SW480 (cell line): ENCODE measurements at regions not wholly inside any gene's neighbourhood (a gene's known extent, or its start where the extent isn't known, plus 50 kb on each side); places are given as distances from the start of the nearest gene placed in this dataset.

Experiments used
- DNase-seq: peaks from one replicate; pipeline ENCODE4 v3.0.0-alpha.2; 2016; ENCODE audit warnings: low spot score

DNA sequence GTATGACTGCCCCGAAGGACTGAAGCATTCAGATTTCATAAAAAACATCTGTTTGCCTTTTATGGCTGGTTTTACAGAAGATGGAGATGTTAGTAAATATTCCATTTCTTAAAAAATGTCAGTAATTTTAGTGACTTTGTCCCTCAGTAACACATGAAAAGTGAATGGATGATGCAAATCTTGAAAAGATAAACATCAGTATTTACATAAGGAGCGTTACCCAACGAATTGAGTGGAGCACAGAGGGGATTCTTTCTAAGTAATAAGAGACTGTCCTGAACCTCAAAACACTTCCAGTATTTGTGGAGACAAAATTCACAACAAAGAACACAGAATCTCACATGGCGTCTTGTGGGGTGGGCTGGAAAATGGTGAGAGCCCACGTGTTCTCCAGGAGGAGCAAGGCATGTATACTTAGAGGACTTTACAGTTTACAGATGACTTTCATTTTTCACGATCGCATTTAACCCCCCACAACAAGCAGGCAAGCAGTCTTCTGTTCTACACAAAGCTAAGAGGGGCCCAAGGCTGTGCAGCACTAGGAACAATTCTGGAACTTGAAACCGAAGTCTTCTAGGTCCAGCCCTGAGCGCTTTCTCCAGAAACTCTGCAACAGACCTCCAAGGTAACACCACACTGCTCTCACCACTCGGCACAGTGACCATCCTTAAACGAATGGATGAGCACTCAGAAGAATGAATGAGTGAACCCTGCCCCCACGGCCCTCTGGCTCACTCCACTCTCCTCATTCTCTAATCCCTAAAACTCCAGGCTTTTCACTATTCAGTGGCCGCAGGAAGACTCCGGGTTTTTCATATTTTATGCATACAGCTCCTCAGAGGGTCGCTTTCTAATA lies 709.8 kb downstream of the UQCRFS1 start:
- DNase-seq, result no peak

DNA sequence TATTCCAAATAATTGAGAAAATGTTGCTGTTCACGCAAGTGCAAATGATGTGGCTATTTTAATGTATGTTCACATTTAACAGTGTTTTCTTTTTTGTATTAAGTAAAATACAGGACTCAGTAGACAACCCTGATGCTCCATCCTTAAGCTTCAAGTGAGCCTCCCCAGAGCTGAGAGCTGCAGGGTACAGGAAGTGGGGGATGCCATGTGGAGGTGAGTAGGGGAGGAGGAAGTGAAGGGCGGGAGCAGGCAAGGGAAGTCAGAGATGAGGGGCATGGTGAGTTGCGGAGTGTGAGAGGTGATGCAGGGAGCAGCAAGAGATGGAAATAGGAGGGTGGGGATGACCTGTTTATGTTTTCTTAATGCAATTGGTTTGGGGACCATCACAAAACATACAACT lies 711.0 kb downstream of the UQCRFS1 start:
- DNase-seq, result no peak

DNA sequence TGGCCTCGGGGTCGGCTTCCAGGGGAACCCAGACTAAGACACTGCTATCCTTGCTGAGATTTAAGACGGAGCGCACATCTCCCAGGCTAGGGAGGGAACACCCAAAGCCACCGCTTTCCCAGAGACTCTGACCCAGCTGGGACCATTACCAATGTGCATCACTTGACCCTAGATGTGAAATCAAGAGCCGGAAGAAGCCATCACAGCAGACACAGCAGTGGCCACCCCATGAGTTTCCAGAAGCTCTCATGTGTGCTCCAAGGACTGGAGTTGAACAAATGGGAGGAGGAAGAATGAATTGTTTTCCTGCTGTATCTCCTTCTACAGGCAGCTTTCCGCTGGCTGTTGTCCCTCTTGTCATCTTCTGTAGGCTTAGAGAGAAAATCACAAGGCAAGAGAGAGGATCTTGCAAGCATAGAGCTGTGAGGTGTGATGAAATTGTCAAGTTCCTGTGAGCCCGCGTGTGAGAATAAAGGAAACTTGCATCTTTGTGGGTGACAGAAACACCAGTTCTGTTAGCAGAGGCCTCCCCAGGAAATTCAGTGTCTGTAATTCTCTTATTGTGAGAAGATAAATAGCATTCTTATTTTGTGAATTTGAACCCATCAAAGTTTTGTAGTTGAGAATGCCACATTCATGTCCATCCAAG lies 711.8 kb downstream of the UQCRFS1 start:
- DNase-seq, result no peak

GRCh38 chr19:28500296-28500695 lies 712.7 kb downstream of the UQCRFS1 start:
- DNase-seq, result no peak

GRCh38 chr19:28498404-28498976 lies 714.5 kb downstream of the UQCRFS1 start:
- no peak for DNase-seq

DNA sequence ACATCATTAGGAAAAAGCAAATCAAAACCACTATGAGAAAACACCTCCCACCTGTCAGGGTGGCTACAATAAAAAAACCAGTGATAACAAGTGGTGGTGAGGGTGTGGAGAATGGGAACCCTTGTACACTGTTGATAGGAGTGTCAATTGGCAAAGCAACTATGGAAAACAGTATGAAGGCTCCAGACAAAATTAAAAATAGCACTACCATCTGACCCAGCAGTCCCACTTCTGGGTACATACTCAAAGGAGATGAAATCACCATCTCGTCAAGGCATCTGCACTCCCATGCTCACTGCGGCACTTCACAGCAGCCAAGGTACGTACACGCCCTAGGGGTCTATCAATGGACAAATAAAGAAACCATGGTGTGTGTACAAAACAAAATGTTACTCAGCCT lies 715.1 kb downstream of the UQCRFS1 start:
- DNase-seq, result no peak

DNA sequence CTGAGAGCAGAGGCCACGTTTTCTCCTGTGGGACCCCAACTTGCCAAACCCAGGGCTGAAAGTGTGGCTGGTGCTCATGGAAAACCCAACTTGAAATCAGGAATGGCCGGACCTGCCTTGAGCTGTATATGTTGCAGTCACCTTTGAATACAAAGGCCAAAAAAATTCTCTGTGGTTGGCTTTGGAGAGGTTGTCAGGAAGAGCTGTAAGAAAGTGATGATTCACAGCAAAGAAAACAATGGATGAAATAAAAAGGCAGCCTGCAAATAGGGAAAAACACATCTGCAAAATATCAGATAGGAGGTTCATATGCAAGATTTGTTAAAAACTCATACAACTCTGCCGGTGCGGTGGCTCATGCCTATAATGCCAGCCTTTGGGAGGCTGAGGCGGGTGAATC lies 715.8 kb downstream of the UQCRFS1 start:
- no peak for DNase-seq

- DNase-seq, result no peak
Observed at GRCh38 chr19:28495046-28495445, 717.9 kb downstream of the UQCRFS1 start.

- DNase-seq, result no peak
Observed at GRCh38 chr19:28494461-28494860, 718.5 kb downstream of the UQCRFS1 start.

DNA sequence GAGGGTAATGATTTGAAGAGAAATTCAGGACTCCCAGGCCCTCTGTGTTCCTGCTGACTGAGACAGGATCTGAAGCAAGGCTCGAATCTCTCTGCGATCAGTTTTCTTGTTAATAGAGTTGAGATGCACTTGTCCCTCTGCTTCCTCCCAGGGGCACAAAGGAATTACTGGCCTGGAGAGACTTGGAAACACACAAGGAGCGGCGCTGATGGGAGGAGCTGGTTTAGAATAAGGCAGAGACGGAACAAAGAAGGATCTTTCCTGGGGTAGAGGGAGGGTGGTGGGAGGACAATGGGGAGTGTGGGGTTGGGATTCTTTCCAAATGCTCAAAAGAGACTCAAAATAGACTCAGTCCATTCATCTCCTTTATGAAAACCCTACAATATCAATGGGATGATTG lies 719.1 kb downstream of the UQCRFS1 start:
- DNase-seq, result no peak

DNA sequence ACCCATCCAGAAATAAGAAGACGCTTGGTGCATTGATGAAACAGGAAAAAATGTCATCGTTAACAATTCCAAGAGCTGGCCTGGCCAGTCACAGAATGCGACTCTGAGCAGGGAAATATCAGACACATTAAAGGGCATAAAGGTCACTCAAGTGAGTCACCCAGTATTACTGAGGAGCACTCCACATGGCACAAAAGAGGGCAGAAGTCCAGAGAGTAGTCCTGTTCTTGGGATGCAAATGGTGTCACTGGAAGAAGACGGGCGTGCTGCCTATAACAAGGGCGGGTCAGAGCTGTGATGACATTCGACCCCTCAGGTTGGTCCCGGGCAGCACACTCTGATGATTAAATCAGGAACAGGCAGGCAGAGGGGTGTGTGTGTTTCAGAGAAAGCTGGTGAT lies 720.3 kb downstream of the UQCRFS1 start:
- DNase-seq, result no peak

- no peak for DNase-seq
Observed at GRCh38 chr19:28492201-28492600, 720.8 kb downstream of the UQCRFS1 start.

DNA sequence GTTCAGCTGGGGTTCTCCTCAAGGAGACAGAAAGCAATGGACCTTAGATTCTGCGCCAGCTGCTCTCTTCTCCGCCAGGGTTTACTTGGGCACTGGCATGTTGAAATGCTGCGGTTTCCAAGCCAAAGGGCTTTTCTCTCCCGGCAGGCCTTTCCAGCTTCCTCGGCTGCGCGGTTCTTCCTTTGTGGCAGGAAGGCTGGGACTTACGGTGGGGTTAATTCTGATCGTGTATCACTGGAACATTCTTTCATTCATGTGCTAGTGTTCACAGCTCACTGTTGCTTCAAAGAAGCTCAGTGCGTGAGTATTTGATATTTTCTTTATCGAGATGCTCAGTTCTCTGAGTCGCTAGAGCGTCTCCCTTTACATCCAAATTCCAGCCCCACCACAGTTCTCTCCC lies 723.2 kb downstream of the UQCRFS1 start:
- peak; percentile 39 for DNase-seq

DNA sequence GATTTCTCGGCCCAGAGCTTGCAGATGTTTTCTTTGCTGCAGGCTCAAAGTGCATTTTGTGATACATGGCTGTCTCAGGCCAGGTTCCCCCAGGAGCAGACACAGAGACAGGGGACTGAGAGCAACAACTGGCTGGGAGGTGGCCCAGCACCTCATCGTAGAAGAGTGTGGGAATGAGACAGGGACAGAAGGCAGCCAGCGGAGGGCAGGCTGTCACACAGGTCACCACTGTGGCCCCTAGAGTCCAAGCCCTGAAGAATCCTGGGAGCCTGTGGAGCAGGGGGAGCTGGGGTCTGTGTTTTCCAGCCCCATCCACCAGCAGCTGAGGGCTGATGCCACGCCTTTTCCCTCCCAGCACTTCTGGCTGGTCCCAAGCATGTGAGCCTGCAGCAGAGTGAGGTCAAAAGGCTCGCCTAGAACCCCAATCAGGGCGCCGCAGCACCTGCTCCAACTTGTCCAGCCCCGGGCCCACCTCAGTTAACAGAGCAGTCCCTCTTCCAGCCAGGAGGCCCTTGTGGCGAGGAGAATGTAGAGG lies 723.8 kb downstream of the UQCRFS1 start:
- peak; percentile 16 for DNase-seq

DNA sequence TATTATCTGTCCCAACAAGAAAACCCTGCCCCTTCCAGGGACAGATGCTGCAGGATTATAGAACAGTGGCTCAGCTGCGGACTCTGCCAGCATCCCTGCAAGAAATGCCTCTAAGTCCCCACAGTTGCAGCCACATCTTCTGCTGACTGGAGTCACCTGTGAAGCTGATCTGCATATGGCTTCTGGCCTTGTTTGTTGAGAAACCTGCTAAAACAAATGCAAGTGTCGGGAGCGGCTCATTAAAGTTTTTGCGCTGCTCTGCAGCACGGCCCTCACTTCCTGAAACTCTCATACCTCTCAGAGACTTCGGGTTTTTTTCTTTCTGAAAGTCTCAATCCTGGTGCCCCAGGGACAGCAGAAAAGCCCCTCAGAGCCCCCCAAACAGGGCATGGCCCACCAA lies 725.0 kb downstream of the UQCRFS1 start:
- peak; percentile 21 for DNase-seq

DNA sequence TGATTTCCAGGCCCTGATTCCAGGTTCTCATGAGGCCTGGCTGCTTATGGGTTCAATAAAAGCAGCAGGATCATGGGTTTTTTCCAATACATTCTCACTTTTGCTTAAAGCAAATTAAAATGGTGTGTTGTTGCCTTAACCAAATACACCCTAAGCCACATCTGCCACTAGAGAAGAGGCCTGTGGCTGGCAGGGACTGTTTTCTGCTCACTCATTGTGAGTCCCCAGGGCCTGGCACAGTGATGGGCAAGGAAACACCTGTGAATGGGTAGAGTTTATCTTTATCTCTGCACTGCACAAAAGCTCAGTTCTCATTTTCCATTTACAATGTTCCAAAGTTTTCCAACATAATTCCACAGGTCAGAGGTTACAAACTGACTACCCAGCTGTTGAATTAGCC lies 726.0 kb downstream of the UQCRFS1 start:
- DNase-seq, result no peak

GRCh38 chr19:28486473-28486872 lies 726.5 kb downstream of the UQCRFS1 start:
- DNase-seq, result no peak

GRCh38 chr19:28485292-28485691 lies 727.7 kb downstream of the UQCRFS1 start:
- DNase-seq, result peak; percentile 54

GRCh38 chr19:28483197-28483596 lies 729.8 kb downstream of the UQCRFS1 start:
- DNase-seq, result no peak

- DNase-seq, result peak; percentile 56
Observed at GRCh38 chr19:28482221-28482620, 730.7 kb downstream of the UQCRFS1 start.

DNA sequence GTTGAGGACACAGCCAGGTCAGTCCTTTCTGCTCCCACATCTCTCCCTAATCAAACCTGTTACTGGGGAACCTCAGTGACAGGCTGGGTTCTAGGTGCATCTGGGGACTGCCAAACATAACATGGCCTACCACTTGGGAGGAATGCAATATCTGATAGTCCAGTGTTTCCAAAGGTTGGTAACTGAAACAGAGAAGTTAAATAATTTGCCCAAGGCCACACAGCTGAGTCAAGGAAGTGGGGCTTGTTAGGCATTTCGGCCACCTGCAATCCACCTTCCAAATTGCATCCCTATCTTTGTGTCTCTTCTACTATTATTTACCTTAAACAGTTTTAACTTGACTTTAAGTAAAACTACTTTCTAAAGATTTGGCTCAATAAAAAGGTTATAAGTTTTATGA lies 731.3 kb downstream of the UQCRFS1 start:
- DNase-seq, result no peak

DNA sequence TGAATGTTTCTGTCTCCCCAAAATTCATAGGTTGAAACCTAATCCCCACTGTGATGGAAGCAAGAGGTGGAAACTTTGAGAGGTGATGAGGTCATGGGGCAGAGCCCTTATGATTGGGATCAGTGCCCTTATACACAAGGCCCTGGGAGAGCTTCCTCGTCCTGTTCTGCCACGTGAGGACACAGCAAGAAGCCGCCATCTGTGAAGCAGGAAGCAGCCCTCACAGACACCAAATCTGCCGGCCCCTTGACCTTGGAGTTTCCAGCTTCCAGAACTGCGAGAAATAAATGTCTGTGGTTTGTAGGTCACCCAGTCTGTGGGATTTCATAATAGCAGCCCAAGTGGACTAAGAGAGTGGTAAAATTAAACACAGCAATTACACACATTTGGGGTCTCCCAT lies 737.4 kb downstream of the UQCRFS1 start:
- DNase-seq, result no peak

DNA sequence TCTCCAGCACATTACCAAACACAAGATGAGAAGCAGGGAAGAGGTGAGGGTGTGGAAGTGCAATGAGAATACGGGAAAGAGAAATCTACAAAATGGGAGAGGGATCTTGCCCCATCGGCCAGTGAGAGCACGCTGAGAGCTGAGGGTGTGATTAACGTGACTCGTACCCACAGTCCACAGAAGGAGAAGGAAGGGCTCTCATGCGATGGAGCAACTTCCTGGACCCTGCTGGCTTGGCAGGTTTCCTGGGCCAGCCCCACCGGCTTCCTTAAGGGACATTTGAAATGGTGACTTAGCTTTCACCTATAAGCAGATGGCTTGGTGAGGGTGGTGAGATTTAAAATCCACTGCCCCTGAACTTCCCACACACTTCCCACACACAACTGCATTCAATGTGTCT lies 740.1 kb downstream of the UQCRFS1 start:
- no peak for DNase-seq
